Hypothalamus (tissue), 51 donors: ENCODE measurements at regions not wholly inside any gene's neighbourhood (a gene's known extent, or its start where the extent isn't known, plus 50 kb on each side); places are given as distances from the start of the nearest gene placed in this dataset.
"Not testable (repeated sequence)": the region's sequence is repeated elsewhere in the genome, so short reads cannot be mapped to it uniquely, and the experiment has no call there.

Experiments
- DNase-seq, 51 donors: peaks; one replicate each; lab custom pipeline; 2025; lab: John Stamatoyannopoulos, UW

GRCh38 chr2:120632796-120633646 is 102.6 kb upstream of the GLI2 start:
- peak in 1 of 51 donors; percentile 8 for DNase-seq

GRCh38 chr2:120634533-120634932 is 101.1 kb upstream of the GLI2 start:
- no peak for DNase-seq

GRCh38 chr2:120635146-120635545 is 100.5 kb upstream of the GLI2 start:
- no peak for DNase-seq

- no peak for DNase-seq
Observed at GRCh38 chr2:120637847-120638246, 97.8 kb upstream of the GLI2 start.

- no peak for DNase-seq
Observed at GRCh38 chr2:120638450-120638849, 97.2 kb upstream of the GLI2 start.

GRCh38 chr2:120641366-120641771 is 94.3 kb upstream of the GLI2 start:
- DNase-seq = no peak

- DNase-seq = no peak
Observed at GRCh38 chr2:120642646-120643045, 93.0 kb upstream of the GLI2 start.

- no peak for DNase-seq
Observed at GRCh38 chr2:120646994-120647393, 88.7 kb upstream of the GLI2 start.

- DNase-seq = no peak
Observed at GRCh38 chr2:120647487-120647886, 88.2 kb upstream of the GLI2 start.

- not testable (repeated sequence) for DNase-seq
Observed at GRCh38 chr2:120649381-120649780, 86.3 kb upstream of the GLI2 start.

- no peak for DNase-seq
Observed at GRCh38 chr2:120650022-120650644, 85.5 kb upstream of the GLI2 start.

GRCh38 chr2:120651818-120652217 is 83.8 kb upstream of the GLI2 start:
- no peak for DNase-seq

- no peak for DNase-seq
Observed at GRCh38 chr2:120653046-120653445, 82.6 kb upstream of the GLI2 start.

- DNase-seq = no peak
Observed at GRCh38 chr2:120653871-120654270, 81.8 kb upstream of the GLI2 start.

- peak in 28 of 51 donors; percentile 7 to 57 (median 34) for DNase-seq
Observed at GRCh38 chr2:120654381-120655134, 81.1 kb upstream of the GLI2 start.

- DNase-seq = peak in 23 of 51 donors; percentile 8 to 65 (median 33)
Observed at GRCh38 chr2:120656273-120656950, 79.3 kb upstream of the GLI2 start.

- DNase-seq = no peak
Observed at GRCh38 chr2:120658042-120658769, 77.5 kb upstream of the GLI2 start.

- no peak for DNase-seq
Observed at GRCh38 chr2:120658770-120659158, 76.9 kb upstream of the GLI2 start.

- DNase-seq = no peak
Observed at GRCh38 chr2:120659275-120659977, 76.2 kb upstream of the GLI2 start.
